ENCODE measurements at regions not wholly inside any gene's neighbourhood (a gene's known extent, or its start where the extent isn't known, plus 50 kb on each side); places are given as distances from the start of the nearest gene placed in this dataset.
"Not testable (repeated sequence)": the region's sequence is repeated elsewhere in the genome, so short reads cannot be mapped to it uniquely, and the experiment has no call there.

- Histone ChIP-seq H3K9me2 (ENCODE audit: insufficient read depth, low read length) (no peaks in the 10 kb centered on the region), H3K4me1 (ENCODE audit: insufficient read depth, low read length, poor library complexity, severe bottlenecking) (no peaks in the 10 kb centered on the region), H3K79me2 (ENCODE audit: insufficient read depth, low read depth, low read length) (no peaks in the 10 kb centered on the region), H3K4me2 (ENCODE audit: low read length) (no peak overlapping the region), H3K9me3 (ENCODE audit: low read length) (no peaks in the 10 kb centered on the region), H2AFZ (ENCODE audit: low read length) (no peak overlapping the region), H3K27ac (ENCODE audit: low read depth, low read length, poor library complexity, severe bottlenecking) (no peak overlapping the region), H4K20me1 (ENCODE audit: insufficient read depth, low read length) (no peaks in the 10 kb centered on the region), H3K4me3 (ENCODE audit: low read depth, low read length, poor library complexity, severe bottlenecking) (no peak overlapping the region), H3K36me3 (ENCODE audit: insufficient read depth, low read length) (peaks cover 50% of the 10 kb centered on the region)
- POLR2A ChIA-PET: no interaction called here
- DNase-seq (ENCODE audit: low spot score): no peak
- TF ChIP-seq EZH2phosphoT487 (IDR thresholded peaks at IDR 0.05; ENCODE audit: borderline replicate concordance, low read depth, low read length) (no peak), CTCF (conservative IDR thresholded peaks at IDR 0.05; ENCODE audit: low read length) (no peak)
- CTCF ChIA-PET (ENCODE audit: unreplicated experiment): no interaction called here
- BruUV-seq (replicated peaks): TSS peak; percentile 49
- intact Hi-C loops (cut with micrococcal nuclease; ENCODE audit: unreplicated experiment): loop anchor here (5.0 kb wide), 1 partner anchor 246 kb away; no protein-coding TSS in a partner anchor
Observed at GRCh38 chr22:25461301-25461700, 103.2 kb upstream of the GRK3 start.

- POLR2A ChIA-PET; H2AFZ ChIP-seq (ENCODE audit: low read length): not testable (repeated sequence)
Observed at GRCh38 chr22:25462474-25463346, 101.8 kb upstream of the GRK3 start.

GRCh38 chr22:25463347-25463628, 101.2 kb upstream of the GRK3 start:
- H2AFZ ChIP-seq (ENCODE audit: low read length); H3K4me2 ChIP-seq (ENCODE audit: low read length); CTCF ChIA-PET (ENCODE audit: unreplicated experiment); POLR2A ChIA-PET; H3K79me2 ChIP-seq (ENCODE audit: insufficient read depth, low read depth, low read length); H3K27ac ChIP-seq (ENCODE audit: low read depth, low read length, poor library complexity, severe bottlenecking); H3K4me1 ChIP-seq (ENCODE audit: insufficient read depth, low read length, poor library complexity, severe bottlenecking); H3K4me3 ChIP-seq (ENCODE audit: low read depth, low read length, poor library complexity, severe bottlenecking); H4K20me1 ChIP-seq (ENCODE audit: insufficient read depth, low read length); DNase-seq (ENCODE audit: low spot score); H3K9me2 ChIP-seq (ENCODE audit: insufficient read depth, low read length); BruUV-seq (replicated peaks); H3K9me3 ChIP-seq (ENCODE audit: low read length): not testable (repeated sequence)
- H3K36me3 ChIP-seq (ENCODE audit: insufficient read depth, low read length): peaks cover 42% of the 10 kb centered on the region
- intact Hi-C loops (cut with micrococcal nuclease; ENCODE audit: unreplicated experiment): loop anchor here (2.0 to 5.0 kb wide), 2 partner anchors 104 to 244 kb away; no protein-coding TSS in a partner anchor

More at GRCh38 chr22:25462474-25463346, 101.8 kb upstream of the GRK3 start:
- peaks cover 44% of the 10 kb centered on the region for H3K36me3 ChIP-seq (ENCODE audit: insufficient read depth, low read length)
- CTCF ChIA-PET (ENCODE audit: unreplicated experiment): interaction anchor here (0.9 kb wide), 1 partner anchor 310 kb away, joined by 3 read pairs; no protein-coding TSS in a partner anchor
- peak; percentile 89 for TF ChIP-seq CTCF (conservative IDR thresholded peaks at IDR 0.05; ENCODE audit: low read length)
- H3K79me2 ChIP-seq (ENCODE audit: insufficient read depth, low read depth, low read length); H4K20me1 ChIP-seq (ENCODE audit: insufficient read depth, low read length); H3K4me3 ChIP-seq (ENCODE audit: low read depth, low read length, poor library complexity, severe bottlenecking); H3K27ac ChIP-seq (ENCODE audit: low read depth, low read length, poor library complexity, severe bottlenecking); BruUV-seq (replicated peaks); H3K4me2 ChIP-seq (ENCODE audit: low read length); H3K4me1 ChIP-seq (ENCODE audit: insufficient read depth, low read length, poor library complexity, severe bottlenecking); H3K9me3 ChIP-seq (ENCODE audit: low read length); H3K9me2 ChIP-seq (ENCODE audit: insufficient read depth, low read length): not testable (repeated sequence)
- peak; percentile 75 for DNase-seq (ENCODE audit: low spot score)
- intact Hi-C loops (cut with micrococcal nuclease; ENCODE audit: unreplicated experiment): loop anchor here (1.0 to 5.0 kb wide), 3 partner anchors 104 to 311 kb away; no protein-coding TSS in a partner anchor

- BruUV-seq (replicated peaks); DNase-seq (ENCODE audit: low spot score); H3K79me2 ChIP-seq (ENCODE audit: insufficient read depth, low read depth, low read length); H4K20me1 ChIP-seq (ENCODE audit: insufficient read depth, low read length); H2AFZ ChIP-seq (ENCODE audit: low read length); H3K9me3 ChIP-seq (ENCODE audit: low read length); H3K4me2 ChIP-seq (ENCODE audit: low read length); POLR2A ChIA-PET; CTCF ChIA-PET (ENCODE audit: unreplicated experiment); H3K4me3 ChIP-seq (ENCODE audit: low read depth, low read length, poor library complexity, severe bottlenecking); H3K27ac ChIP-seq (ENCODE audit: low read depth, low read length, poor library complexity, severe bottlenecking); H3K4me1 ChIP-seq (ENCODE audit: insufficient read depth, low read length, poor library complexity, severe bottlenecking); H3K9me2 ChIP-seq (ENCODE audit: insufficient read depth, low read length): not testable (repeated sequence)
- peaks cover 35% of the 10 kb centered on the region for H3K36me3 ChIP-seq (ENCODE audit: insufficient read depth, low read length)
- intact Hi-C loops (cut with micrococcal nuclease; ENCODE audit: unreplicated experiment): loop anchor here (5.0 kb wide), 1 partner anchor 243 kb away; no protein-coding TSS in a partner anchor
Observed at GRCh38 chr22:25464326-25464725, 100.1 kb upstream of the GRK3 start.

Data from OCI-LY7 (cell line).